ENCODE measurements at regions not wholly inside any gene's neighbourhood (a gene's known extent, or its start where the extent isn't known, plus 50 kb on each side); places are given as distances from the start of the nearest gene placed in this dataset.
"Not testable (repeated sequence)": the region's sequence is repeated elsewhere in the genome, so short reads cannot be mapped to it uniquely, and the experiment has no call there.

GRCh38 chr18:73038336-73038735, 170.5 kb upstream of the NETO1 start:
- DNase-seq: no peak

GRCh38 chr18:73023975-73024374, 156.2 kb upstream of the NETO1 start:
- DNase-seq: no peak

GRCh38 chr18:73009691-73010090, 141.9 kb upstream of the NETO1 start:
- DNase-seq: no peak

GRCh38 chr18:73007915-73008308, 140.1 kb upstream of the NETO1 start:
- no peak for DNase-seq

- DNase-seq: no peak
Observed at GRCh38 chr18:73007195-73007914, 139.6 kb upstream of the NETO1 start.

DNA sequence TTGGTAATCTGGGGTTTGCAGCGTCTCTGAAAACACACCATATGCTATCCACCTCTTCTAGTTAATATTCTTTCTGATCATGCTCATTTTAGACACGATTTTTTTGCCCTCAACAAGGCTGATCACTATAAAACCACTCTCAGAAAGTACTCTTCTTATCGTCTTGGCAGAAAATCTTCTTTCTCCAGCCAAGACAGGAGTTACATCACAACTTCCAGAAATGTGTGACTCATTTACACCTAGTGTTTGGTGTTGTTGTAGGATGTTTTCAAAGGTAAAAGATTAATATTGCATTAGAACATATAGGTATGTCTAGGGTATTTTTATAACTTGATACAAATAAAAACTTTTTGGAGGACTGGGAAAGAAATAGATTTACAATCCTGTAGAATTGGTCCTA, 138.5 kb upstream of the NETO1 start:
- no peak for DNase-seq

DNA sequence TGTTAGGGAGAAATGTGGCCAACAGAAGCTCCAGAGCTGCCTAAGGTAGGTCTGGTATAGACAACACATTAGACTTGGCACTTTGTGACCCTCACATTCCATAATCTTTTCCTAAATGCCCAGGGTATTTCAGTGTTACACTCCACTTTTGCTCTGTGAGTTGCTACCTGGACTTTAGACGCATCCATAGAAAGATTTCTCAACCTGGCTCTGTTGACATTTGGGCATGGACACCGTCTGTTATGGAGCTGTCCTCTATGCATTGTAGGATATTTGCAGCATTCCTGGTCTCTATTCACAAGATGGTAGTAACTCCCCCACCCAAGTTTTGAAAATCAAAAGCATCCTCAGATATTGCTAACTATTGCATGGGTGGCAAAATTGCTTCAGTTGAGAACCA, 136.5 kb upstream of the NETO1 start:
- DNase-seq: no peak

DNA sequence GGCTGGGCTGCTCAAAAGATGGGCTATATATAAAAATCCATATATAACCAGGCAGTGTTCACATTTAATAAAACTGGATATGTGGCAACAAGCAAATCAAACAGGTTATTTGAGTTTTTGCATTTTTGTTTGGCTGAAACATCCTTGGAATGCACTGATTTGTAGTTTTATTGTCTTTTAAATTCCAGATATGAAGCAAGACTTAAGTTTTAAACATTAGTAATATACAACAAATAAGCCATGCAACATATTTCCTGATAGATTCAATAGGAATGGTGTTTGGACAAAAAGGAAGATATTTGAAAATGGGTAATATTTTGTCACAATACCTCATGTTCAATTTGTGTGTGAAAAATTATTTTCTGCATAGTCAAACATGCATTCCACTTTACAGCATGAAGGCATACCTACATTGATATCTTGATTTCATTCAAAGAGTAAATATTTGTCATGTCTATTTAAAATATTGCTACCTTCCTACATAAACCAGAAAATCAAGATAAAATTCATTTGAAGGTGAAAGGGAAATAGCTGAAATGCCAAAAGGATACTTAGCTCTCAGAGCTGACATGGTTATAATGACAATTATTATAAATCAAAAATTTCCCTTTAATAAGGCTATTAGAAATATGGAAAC, 132.3 kb upstream of the NETO1 start:
- no peak for DNase-seq

DNA sequence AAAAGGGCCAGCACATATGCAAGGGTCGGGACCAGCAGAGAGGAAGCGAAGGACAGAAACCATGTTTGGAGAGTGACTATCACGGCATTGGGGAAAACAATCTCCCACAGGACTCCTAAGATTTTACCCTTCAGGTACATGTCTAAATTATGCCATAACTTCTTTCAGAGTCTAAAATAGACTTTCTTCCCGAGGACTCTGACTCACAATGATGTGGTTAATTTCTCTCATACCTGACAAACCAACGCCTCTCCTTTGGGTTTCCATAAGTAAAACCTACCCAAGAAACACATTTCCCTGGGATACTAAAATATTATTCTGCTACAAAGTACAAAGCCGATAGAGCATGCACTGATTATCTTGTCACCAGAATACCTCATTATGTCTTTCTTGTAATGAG, 127.8 kb upstream of the NETO1 start:
- no peak for DNase-seq

- DNase-seq: no peak
Observed at GRCh38 chr18:72993250-72993649, 125.5 kb upstream of the NETO1 start.

DNA sequence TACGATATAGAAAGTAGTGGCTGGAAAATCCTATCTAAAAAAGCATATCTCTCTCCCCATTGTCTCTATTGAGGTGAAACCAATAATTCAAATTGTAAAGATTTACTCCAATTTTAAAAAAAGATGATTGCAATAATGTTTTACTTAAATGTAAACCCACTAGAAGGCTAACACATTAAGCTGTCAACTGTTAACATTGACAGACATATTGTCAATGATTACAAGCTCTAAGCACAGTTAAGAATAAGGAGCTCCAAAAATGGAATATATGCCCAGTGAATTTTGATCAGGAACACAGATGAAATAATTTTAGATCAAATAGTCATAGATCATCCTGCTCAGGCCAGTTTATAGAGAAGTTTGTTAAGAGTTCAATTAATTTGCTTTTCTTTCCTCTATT, 123.6 kb upstream of the NETO1 start:
- no peak for DNase-seq

- DNase-seq: not testable (repeated sequence)
Observed at GRCh38 chr18:72987570-72987969, 119.8 kb upstream of the NETO1 start.

- DNase-seq: no peak
Observed at GRCh38 chr18:72986103-72986502, 118.3 kb upstream of the NETO1 start.

DNA sequence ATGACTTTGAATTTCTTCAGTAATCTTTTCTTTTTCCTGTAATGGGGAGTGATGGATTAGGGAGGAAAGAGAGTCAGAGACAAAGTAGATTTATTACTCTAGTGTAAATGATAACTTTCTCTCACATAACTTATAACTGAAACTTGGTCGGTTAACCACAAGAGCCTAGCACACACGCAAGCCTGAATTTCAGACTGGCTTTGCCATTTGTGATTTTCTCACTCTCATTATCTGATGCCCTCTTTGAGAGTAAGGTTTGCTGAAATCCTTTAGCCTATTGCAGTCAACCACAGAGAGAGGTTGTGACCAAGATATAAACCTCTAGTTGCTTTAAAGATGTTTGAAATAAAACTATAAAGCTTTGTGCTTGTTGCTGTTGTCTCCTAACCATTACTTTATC, 117.9 kb upstream of the NETO1 start:
- no peak for DNase-seq

DNA sequence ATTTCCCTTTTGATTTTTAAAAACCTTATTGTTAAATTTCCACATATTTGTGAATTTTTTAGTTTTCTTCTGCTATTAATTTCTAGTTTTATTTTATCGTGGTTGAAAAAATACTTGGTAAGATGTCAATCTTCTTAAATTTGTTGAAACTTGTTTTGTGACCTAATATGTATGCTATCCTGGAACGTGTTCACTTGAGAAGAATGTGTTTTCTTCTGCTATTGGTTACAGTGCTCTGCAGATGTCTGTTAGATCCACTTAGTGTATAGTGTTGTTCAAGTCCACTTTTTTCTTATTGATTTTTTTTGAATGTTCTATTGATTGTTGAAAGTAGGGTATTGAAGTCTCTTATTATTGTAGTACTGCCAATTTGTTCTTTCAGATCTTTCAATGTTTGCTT, 116.5 kb upstream of the NETO1 start:
- no peak for DNase-seq

DNA sequence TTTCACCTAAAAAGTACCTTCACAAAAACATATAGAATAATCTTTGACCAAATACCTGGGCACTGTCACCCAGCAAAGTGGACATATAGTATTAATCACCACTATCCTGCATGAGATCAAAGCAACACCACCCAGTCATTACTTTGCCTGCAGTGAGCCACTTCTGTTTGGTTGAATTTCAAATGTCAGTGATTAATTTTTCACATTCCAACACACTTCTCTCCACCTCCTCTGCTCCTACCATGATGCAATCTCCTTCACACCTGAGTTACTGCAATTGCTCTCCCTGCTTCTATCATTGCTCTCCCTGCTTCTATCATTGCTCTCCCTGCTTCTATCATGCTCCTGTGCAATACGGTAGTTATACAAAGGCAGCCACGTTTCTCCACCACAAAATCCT, 106.1 kb upstream of the NETO1 start:
- DNase-seq: no peak

GRCh38 chr18:72965616-72966015, 97.8 kb upstream of the NETO1 start:
- no peak for DNase-seq

DNA sequence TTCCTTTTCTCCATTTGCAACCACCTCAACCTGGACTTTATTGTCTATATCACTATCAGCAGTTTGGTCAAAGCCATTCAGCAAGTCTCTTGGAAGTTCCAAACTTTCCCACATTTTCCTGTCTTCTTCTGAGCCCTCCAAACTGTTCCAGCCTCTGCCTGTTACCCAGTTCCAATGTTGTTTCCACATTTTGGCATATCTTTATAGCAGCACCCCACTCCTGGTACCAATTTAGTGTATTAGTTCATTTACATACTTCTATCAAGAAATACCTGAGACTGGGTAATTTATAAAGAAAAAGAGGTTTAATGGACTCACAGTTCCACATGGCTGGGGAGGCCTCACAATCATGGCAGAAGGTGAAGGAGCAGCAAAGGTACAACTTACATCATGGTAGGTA, 90.4 kb upstream of the NETO1 start:
- not testable (repeated sequence) for DNase-seq

GRCh38 chr18:72948439-72948838, 80.7 kb upstream of the NETO1 start:
- DNase-seq: no peak

DNA sequence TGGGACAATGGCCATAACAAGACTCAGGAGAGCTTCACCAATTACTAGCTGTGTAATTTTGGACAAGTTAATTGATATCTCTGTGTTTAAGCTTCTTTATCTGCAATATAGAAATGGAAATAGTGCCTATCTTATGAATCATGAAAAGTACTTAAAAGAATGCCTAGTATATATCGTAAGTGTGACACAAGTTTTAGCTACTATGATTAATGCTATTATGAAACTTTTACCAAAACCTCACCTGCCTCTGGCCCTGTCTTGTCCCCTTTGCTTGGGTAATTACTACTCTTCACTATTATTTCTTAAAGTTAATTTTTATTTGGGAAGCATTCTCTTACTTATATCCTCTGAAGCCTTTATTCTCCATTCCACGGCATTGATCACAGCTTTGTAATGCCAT, 75.0 kb upstream of the NETO1 start:
- DNase-seq: no peak

- no peak for DNase-seq
Observed at GRCh38 chr18:72940986-72941385, 73.2 kb upstream of the NETO1 start.

GRCh38 chr18:72940509-72940908, 72.7 kb upstream of the NETO1 start:
- no peak for DNase-seq

- no peak for DNase-seq
Observed at GRCh38 chr18:72935744-72936143, 68.0 kb upstream of the NETO1 start.

DNA sequence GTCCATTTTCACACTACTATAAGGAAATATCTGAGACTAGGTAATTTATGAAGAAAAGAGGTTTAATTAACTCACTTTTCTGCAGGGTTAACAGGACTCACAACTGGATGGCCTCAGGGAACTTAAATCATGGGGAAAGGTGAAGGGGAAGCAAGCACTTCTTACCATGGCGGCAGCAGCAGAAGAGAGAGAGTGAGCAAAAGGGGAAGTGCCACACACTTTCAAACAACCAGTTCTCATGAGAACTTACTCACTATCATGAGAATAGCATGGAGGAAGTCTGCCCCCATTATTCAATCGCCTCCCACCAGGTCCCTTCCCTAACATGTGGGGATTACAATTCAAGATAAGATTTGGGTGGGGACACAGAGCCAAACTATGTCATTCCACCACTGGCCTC, 55.1 kb upstream of the NETO1 start:
- no peak for DNase-seq

Data from stimulated activated naive CD4-positive, alpha-beta T cell treated with Interleukin-2 at 50 U/mL for 16 hours (primary cell).